ENCODE measurements at regions not wholly inside any gene's neighbourhood (a gene's known extent, or its start where the extent isn't known, plus 50 kb on each side); places are given as distances from the start of the nearest gene placed in this dataset.

DNA sequence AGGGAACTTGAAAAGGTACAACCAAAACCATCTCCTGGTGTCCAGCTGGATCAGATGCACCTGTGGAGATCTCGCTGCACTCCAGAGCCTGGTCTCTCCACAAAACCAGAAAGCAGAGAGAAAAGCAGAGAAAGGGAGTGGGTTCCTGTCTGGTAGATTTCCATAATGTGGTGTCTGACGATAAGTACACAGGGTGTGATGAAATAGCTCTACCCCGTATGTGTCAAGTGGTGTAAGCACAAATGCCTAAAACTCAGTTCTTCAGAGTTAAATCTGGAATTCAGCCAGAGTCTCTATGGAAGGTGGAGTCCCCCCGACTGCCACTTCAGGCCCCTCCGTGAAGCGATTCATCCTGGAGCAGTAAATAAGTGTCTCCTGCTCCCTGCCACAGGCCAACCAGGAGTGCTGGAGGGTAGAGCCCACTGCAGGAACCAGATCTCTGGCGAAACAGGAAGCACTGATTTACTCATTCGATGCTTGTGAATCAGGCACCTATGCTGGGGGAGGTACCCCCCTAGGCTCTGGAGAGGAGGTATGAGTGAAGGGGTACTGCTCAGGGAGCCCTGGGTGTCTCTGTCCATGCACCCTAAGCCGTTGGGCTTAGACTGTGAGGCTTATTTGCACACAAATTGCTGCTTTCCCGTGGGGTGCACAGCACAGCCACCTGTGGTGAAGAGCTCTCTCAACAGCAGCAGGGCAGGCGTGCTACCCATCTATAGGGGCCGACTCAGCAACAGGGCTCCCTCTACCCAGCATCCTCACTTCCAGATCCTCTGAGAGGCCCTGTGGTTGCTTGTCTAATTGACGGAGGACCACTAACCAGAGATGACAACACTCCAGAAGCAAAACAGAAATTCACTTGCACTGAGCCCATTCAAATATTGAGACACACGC is 97.1 kb upstream of the MYOCD start:
- ChIA-PET CTCF (interaction anchor here (3.3 kb wide), 1 partner anchor 23 kb away, joined by 12 read pairs; no protein-coding TSS in a partner anchor), POLR2A (no interaction called here)
- TF ChIP-seq, protein P1, sequence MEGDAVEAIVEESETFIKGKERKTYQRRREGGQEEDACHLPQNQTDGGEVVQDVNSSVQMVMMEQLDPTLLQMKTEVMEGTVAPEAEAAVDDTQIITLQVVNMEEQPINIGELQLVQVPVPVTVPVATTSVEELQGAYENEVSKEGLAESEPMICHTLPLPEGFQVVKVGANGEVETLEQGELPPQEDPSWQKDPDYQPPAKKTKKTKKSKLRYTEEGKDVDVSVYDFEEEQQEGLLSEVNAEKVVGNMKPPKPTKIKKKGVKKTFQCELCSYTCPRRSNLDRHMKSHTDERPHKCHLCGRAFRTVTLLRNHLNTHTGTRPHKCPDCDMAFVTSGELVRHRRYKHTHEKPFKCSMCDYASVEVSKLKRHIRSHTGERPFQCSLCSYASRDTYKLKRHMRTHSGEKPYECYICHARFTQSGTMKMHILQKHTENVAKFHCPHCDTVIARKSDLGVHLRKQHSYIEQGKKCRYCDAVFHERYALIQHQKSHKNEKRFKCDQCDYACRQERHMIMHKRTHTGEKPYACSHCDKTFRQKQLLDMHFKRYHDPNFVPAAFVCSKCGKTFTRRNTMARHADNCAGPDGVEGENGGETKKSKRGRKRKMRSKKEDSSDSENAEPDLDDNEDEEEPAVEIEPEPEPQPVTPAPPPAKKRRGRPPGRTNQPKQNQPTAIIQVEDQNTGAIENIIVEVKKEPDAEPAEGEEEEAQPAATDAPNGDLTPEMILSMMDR (IDR thresholded peaks at IDR 0.05; ENCODE audit: control extremely low read depth, extremely low read depth, low read depth, missing control alignments): no peak
- DNase-seq (ENCODE audit: extremely low spot score): no peak

DNA sequence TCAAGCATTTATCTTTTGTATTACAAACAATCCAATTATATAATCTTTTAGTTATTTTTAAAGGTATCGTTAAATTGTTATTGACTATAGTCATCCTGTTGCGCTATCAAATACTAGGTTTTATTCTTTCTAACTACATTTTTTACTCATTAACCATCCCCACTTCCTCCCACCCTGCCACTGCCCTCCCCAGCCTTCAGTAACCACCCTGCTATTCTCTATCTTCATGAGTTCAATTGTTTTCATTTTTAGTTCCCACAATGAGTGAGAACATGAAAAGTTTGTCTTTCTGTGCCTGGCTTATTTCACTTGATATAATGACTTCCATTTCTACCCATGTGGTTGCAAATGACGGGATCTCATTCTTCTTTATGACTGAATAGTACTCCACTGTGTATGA is 94.1 kb upstream of the MYOCD start:
- POLR2A ChIA-PET: no interaction called here
- CTCF ChIA-PET: interaction anchor here (0.7 kb wide), 1 partner anchor 26 kb away, joined by 3 read pairs; no protein-coding TSS in a partner anchor
- no peak for DNase-seq (ENCODE audit: extremely low spot score)
- TF ChIP-seq, protein P1 (IDR thresholded peaks at IDR 0.05; ENCODE audit: control extremely low read depth, extremely low read depth, low read depth, missing control alignments): no peak

DNA sequence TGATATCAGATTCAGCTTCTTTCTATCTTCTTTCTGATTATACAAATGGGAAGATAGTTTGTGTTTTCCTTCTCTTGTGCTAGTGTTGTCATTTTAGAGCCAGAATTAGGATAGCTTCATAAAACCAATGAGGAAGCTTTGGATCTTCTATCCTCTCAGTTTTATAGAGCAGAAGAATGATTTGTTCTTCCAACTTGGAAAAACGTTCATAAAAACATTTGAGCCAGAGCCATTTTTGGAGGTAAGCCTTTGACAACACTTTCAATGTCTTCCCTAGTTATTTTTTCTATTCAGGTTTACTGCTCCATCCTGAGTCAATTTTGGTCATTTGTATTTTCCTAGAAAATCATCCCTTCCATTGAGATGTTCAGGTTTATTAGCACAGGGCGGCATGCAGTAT is 91.2 kb upstream of the MYOCD start:
- no peak for DNase-seq (ENCODE audit: extremely low spot score)
- ChIA-PET POLR2A (no interaction called here), CTCF (no interaction called here)
- TF ChIP-seq, protein P1 (IDR thresholded peaks at IDR 0.05; ENCODE audit: control extremely low read depth, extremely low read depth, low read depth, missing control alignments): no peak

DNA sequence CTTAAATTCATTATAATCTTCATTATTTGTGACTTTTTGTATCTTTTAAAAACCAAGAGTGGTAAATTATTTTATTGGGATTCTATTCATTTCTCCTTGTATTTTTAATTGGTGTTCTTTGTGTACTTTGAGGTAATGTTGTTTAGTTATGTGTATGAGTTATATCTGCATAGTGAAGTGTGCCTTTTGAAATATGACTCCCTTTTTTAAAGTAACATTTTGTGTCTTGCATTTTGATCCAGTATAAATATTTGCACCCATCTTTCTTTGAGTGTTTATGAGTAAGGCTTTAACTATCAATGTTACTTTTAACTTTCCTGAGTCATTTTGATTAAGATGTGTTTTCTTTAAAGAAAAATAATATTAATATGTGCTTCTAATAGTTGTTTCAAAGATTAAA is 90.0 kb upstream of the MYOCD start:
- no peak for DNase-seq (ENCODE audit: extremely low spot score)
- POLR2A ChIA-PET: no interaction called here
- CTCF ChIA-PET: no interaction called here
- TF ChIP-seq, protein P1 (IDR thresholded peaks at IDR 0.05; ENCODE audit: control extremely low read depth, extremely low read depth, low read depth, missing control alignments): no peak

DNA sequence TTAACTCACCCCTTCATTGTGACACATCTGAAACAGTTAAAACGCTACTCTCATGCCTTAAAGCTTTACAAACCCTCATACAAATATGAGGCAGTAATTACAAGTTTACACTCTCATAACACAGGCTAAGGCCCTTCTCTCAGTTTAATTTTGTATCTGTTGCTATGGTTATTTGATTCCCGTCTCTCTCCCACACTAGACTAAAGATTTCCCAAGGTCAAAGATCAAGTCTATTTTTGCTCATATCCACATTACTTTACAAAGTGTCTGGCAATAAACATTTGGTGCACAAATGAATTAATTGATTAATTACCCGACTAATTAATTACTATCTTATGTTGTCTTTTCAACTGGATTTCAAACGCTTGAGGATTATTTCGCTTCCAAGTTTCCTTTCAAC is 86.4 kb upstream of the MYOCD start:
- POLR2A ChIA-PET: no interaction called here

DNA sequence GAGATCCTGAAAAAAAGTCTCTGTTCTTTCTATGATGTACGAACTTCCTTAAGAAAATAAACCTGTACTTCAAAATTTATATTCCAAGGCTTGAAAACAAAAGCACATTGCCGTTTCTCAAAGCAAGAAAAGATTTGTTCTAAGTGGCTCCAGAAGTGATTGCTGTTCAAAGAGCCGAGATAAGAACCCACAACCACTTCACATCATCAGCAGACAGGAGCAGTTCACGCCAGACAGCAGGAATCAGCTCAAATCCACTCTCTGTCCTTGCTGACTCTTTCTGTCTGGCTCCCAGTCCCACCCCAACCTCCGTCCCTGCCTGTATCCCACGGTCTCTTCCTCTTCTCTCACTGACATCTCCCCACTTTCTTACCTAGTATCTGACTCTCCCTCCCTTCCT is 85.0 kb upstream of the MYOCD start:
- TF ChIP-seq, protein P1 (IDR thresholded peaks at IDR 0.05; ENCODE audit: control extremely low read depth, extremely low read depth, low read depth, missing control alignments): no peak
- no peak for DNase-seq (ENCODE audit: extremely low spot score)
- ChIA-PET POLR2A (no interaction called here), CTCF (interaction anchor here (1.5 kb wide), 1 partner anchor 35 kb away, joined by 3 read pairs; no protein-coding TSS in a partner anchor)

More for the DNA sequence above, 86.4 kb upstream of the MYOCD start:
- no peak for DNase-seq (ENCODE audit: extremely low spot score)
- CTCF ChIA-PET: no interaction called here
- TF ChIP-seq, protein P1 (IDR thresholded peaks at IDR 0.05; ENCODE audit: control extremely low read depth, extremely low read depth, low read depth, missing control alignments): no peak

Measured in GM10248 (cell line).